ENCODE measurements at regions not wholly inside any gene's neighbourhood (a gene's known extent, or its start where the extent isn't known, plus 50 kb on each side); places are given as distances from the start of the nearest gene placed in this dataset.

DNA sequence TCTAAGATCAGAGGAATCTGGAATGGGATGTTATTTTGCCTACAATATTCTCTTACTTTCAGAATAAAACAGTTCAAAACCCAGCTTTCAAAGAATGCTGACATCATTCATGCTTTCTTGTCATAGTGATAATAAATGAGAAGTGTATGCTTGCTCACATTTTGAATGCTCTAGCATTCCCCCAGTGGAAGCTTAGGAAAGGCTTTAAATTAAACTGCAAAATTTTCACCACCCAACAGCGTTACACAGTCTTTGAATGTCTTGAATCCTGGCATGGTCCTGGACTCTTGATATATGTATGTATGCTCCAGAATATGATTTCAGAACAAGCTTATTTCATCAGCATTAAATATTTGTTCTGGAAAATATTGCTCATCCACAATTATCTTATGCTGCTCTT lies 964.3 kb upstream of the NUDT12 start:
- DNase-seq (no peak), ATAC-seq (ENCODE audit: low FRiP score in 2 of 2) (no peak)
- WGBS, 2 donors, result 69 to 85% methylated on average over 1 of the region's 1 CpG
- Histone ChIP-seq H3K27ac (no peak overlapping the region), H3K27me3 (no peaks in the 10 kb centered on the region), H3K4me1 (no peaks in the 10 kb centered on the region), H3K36me3 (no peaks in the 10 kb centered on the region), H3K4me3 (no peak overlapping the region), H3K9me3 (peaks cover 0 to 4% (median 0%) of the 10 kb centered on the region in 4 donors)
- TF ChIP-seq POLR2AphosphoS5 (IDR thresholded peaks at IDR 0.05) (no peak), EP300 (IDR thresholded peaks at IDR 0.05) (no peak), POLR2A (IDR thresholded peaks at IDR 0.05) (no peak)
- TF ChIP-seq, protein P1, sequence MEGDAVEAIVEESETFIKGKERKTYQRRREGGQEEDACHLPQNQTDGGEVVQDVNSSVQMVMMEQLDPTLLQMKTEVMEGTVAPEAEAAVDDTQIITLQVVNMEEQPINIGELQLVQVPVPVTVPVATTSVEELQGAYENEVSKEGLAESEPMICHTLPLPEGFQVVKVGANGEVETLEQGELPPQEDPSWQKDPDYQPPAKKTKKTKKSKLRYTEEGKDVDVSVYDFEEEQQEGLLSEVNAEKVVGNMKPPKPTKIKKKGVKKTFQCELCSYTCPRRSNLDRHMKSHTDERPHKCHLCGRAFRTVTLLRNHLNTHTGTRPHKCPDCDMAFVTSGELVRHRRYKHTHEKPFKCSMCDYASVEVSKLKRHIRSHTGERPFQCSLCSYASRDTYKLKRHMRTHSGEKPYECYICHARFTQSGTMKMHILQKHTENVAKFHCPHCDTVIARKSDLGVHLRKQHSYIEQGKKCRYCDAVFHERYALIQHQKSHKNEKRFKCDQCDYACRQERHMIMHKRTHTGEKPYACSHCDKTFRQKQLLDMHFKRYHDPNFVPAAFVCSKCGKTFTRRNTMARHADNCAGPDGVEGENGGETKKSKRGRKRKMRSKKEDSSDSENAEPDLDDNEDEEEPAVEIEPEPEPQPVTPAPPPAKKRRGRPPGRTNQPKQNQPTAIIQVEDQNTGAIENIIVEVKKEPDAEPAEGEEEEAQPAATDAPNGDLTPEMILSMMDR (IDR thresholded peaks at IDR 0.05), result no peak

DNA sequence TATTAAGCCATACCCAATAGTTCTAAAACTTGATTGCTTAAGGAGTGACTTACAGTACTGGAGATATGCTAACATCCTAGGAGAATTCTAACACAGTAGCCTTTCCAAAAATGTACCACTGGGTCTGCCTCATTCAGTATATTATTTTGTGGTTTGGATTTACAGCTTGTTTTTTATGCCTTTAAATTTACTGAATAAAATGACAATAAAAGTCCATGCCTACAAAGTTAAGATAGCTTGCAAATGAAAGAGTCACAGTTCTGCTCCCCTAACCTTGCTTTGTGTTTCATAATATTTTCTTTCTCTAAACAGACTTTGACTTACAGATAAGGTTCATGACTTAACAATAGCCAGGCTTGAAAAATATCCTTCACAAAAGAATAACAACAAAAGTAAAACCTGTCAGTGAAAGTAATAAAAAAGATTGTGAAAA lies 951.1 kb upstream of the NUDT12 start:
- no peak overlapping the region for H3K4me3 ChIP-seq
- no peak for ATAC-seq (ENCODE audit: low FRiP score in 2 of 2)

DNA sequence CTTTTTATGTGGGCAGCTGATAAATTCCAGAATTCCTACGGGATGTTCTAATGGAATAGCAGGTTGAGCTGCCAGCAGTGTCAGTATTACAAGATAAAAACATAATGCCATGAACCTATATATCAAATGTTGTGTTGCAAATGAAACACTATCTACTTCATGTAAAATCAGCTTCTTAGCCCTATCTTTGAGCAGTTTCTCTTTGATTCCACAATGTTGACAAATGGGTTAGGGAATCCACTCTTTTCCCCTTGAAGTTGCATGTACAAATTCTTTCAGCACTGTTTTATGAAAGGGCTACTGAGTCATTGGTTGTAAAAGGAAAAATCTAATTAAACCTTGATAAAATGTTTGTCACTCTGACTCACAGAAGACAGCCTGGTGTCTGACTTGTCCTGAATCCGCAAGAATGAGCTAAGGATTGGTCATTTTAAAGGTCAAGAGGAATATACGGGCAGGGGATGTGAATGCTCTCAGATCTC lies 950.6 kb upstream of the NUDT12 start:
- Histone ChIP-seq H3K27ac (no peak overlapping the region), H3K27me3 (no peaks in the 10 kb centered on the region), H3K4me1 (no peaks in the 10 kb centered on the region), H3K4me3 (no peak overlapping the region), H3K36me3 (no peaks in the 10 kb centered on the region), H3K9me3 (peaks cover 3 to 17% (median 6%) of the 10 kb centered on the region in 4 donors)
- DNase-seq, result no peak
- TF ChIP-seq, protein P1 (IDR thresholded peaks at IDR 0.05), result no peak
- no peak for TF ChIP-seq POLR2AphosphoS5 (IDR thresholded peaks at IDR 0.05)
- TF ChIP-seq EP300 (IDR thresholded peaks at IDR 0.05), result no peak
- TF ChIP-seq POLR2A (IDR thresholded peaks at IDR 0.05), result no peak
- whole genome bisulfite sequencing, 2 donors, result 76% methylated on average over 3 of the region's 3 CpGs
- ATAC-seq (ENCODE audit: low FRiP score in 2 of 2), result peak in 1 of 2 donors; percentile 31

More for the DNA sequence above, 951.1 kb upstream of the NUDT12 start:
- TF ChIP-seq EP300 (IDR thresholded peaks at IDR 0.05) (no peak), POLR2A (IDR thresholded peaks at IDR 0.05) (no peak), POLR2AphosphoS5 (IDR thresholded peaks at IDR 0.05) (no peak)
- TF ChIP-seq, protein P1 (IDR thresholded peaks at IDR 0.05), result no peak
- Histone ChIP-seq H3K4me1 (no peaks in the 10 kb centered on the region), H3K27me3 (no peaks in the 10 kb centered on the region), H3K36me3 (no peaks in the 10 kb centered on the region), H3K9me3 (peaks cover 3 to 17% (median 6%) of the 10 kb centered on the region in 4 donors), H3K27ac (no peak overlapping the region)
- no peak for DNase-seq

DNA sequence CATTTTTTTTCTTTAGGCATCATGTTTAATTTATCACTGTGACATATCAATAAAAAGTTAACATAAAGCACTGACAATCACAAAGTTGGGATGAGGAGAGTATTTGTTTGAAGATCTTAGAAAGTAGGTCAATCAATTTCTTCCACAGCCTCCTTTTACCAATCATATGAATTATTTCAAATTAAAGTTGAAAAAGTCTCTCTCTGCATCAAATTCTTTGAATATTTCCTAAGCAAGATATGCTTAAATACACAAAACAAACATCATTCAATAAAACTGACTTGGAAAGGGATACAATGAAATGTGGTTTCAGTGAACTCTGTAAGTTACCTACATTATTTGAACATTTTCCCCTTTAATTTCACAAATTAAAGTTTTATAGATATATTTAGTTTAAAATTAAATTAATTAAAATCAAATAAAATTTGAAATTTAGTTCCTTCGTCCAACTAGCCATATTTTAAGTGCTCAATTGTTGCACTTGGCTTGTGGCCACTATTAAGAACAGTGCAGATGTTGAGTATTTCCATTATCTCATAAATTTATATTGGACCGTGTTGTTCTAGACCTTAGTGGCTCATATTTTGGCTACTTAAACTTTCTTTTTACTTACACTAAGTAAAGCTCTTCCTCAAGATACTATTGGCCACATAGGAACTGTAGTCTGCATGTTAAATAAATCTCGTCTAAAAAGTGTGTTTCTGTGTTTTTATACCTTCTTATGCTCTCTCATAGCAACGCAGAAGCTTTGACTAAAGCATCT lies 949.7 kb upstream of the NUDT12 start:
- peaks cover 3 to 17% (median 6%) of the 10 kb centered on the region in 4 donors for H3K9me3 ChIP-seq
- no peak overlapping the region for H3K4me3 ChIP-seq
- ATAC-seq (ENCODE audit: low FRiP score in 2 of 2) (no peak), DNase-seq (no peak)
- H3K36me3 ChIP-seq, result no peaks in the 10 kb centered on the region
- H3K4me1 ChIP-seq, result no peaks in the 10 kb centered on the region
- no peak overlapping the region for H3K27ac ChIP-seq
- 63 to 64% methylated on average over 4 of the region's 4 CpGs for WGBS, 2 donors
- no peaks in the 10 kb centered on the region for H3K27me3 ChIP-seq
- TF ChIP-seq EP300 (IDR thresholded peaks at IDR 0.05), result no peak
- TF ChIP-seq POLR2AphosphoS5 (IDR thresholded peaks at IDR 0.05), result no peak
- TF ChIP-seq, protein P1 (IDR thresholded peaks at IDR 0.05), result no peak
- no peak for TF ChIP-seq POLR2A (IDR thresholded peaks at IDR 0.05)

DNA sequence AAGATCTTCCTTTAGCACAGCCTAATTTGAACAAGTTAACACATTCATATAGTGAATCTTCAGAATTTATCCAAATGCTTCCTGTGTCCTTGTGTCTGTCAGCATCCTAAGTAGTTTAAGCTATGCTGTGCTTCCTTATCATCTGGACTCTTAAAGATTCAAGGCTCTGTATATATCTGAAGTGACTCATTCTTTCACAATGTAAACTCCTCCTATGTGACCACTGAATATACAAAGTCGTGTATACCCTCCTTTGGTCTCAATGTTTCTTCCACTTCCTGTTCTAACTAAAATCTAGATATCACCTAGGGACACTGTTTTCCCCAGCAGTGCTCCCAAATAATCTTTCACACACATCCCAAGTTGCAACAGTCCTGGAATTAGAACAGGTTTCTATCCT lies 935.7 kb upstream of the NUDT12 start:
- TF ChIP-seq POLR2AphosphoS5 (IDR thresholded peaks at IDR 0.05) (no peak), EP300 (IDR thresholded peaks at IDR 0.05) (no peak), POLR2A (IDR thresholded peaks at IDR 0.05) (no peak)
- TF ChIP-seq, protein P1 (IDR thresholded peaks at IDR 0.05), result no peak
- Histone ChIP-seq H3K36me3 (no peaks in the 10 kb centered on the region), H3K27me3 (no peaks in the 10 kb centered on the region), H3K27ac (no peak overlapping the region), H3K9me3 (no peaks in the 10 kb centered on the region), H3K4me1 (no peaks in the 10 kb centered on the region), H3K4me3 (no peak overlapping the region)
- DNase-seq (no peak), ATAC-seq (ENCODE audit: low FRiP score in 2 of 2) (no peak)
- 27 to 30% methylated on average over 1 of the region's 1 CpG for WGBS, 2 donors
